ENCODE measurements at regions not wholly inside any gene's neighbourhood (a gene's known extent, or its start where the extent isn't known, plus 50 kb on each side); places are given as distances from the start of the nearest gene placed in this dataset.

DNA sequence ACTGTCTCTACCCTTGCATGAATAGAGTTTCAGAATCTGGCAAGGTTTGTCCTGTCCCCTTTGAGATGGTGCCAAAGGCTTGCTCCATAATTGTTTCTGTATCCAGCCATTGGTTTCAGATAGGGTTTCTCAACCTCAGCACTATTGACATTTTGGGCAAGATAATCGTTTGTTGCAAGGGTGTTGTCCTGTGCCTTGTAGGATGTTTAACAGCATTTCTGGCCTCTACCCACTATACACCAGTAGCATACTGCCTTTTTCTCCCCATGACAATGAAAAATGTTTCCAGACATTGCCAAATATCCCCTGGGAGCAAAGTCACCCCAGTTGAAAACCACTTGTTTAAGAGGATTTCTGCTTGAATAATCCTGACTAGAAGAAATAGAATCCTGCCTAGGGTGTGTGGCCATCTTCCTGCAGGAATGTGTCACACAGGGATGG is 126.8 kb downstream of the CDC42EP3 start:
- no peak for DNase-seq (ENCODE audit: low read depth)

DNA sequence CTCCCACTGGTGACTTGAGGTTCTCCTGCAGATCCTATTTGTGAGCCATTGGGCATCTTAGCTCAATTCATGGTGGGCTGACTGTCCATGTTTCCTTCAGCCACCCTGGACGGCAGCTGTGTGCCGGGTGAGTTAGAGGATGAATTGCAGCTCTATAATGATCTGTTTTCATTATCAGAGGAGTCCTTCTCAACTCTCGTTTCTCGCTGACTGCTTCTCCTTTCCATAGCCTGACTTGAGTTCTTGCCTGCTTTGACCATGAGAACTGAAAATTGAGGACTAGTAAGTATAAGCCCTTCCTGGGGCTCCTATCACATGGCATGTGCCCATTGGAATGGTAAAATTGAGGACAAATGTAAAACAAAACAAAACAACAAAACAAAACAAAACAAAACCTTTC is 121.8 kb downstream of the CDC42EP3 start:
- no peak for DNase-seq (ENCODE audit: low read depth)

DNA sequence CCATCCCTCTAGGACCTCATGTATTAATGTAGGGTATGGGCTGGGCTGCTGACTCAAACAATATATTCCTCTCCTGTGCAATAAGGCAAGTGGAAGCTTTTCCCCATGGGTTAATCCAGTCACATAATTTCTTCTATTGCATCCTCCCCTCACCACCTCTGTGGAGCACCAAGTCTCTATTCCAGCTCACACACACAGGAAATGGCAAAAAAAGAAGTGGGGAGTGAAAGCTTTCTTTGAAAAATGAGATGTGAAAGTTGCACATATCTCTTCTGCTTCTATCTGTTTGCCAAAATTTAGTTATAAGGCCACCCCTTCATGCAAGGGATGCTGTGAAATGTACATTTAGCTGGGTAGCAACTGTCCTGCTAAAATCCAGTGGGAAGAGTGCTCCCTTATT is 121.3 kb downstream of the CDC42EP3 start:
- no peak for DNase-seq (ENCODE audit: low read depth)

- DNase-seq (ENCODE audit: low read depth): no peak
These were observed 119.7 kb downstream of the CDC42EP3 start for GRCh38 chr2:37551783-37552182.

DNA sequence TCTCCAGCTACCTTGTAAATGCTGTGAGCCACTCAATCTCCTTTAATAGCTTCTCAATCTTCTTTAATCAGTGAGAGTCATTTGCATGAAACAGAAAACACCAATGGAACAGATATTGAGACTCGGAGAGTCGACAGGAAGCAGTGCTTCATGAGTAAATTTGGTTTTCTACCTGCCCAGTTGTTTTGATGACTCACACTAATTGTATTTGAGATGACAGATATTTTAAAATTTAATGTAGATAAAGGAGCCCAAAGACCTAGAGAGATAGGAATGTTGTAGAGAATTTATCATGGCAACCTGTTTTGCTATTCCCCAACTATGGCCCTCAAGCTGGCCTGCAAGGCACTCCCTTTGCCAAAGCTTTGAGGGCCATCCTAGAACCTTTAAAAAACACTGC is 119.1 kb downstream of the CDC42EP3 start:
- DNase-seq (ENCODE audit: low read depth): no peak

- DNase-seq (ENCODE audit: low read depth): no peak
These were observed 117.9 kb downstream of the CDC42EP3 start for GRCh38 chr2:37553411-37554154.

GRCh38 chr2:37554155-37554510 is 117.3 kb downstream of the CDC42EP3 start:
- DNase-seq (ENCODE audit: low read depth): no peak

DNA sequence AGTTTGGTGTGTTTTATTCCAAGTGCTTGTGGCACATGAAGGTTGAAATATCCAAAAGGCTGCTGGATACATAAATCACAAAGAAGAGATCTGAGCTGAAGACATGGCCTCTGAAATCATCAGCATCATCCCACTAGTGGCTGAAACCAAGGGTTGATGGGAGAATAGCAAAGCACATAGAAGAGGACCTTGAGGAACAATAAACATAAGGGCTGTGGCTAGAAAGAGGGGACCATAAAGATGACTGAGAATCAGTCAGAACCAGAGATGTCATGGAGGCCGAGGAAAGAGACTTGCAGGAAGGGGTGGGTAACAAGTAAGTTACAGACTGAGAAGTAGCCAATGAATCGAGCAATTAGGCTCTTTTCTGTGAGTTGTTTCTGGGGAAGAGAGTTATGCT is 116.8 kb downstream of the CDC42EP3 start:
- no peak for DNase-seq (ENCODE audit: low read depth)

DNA sequence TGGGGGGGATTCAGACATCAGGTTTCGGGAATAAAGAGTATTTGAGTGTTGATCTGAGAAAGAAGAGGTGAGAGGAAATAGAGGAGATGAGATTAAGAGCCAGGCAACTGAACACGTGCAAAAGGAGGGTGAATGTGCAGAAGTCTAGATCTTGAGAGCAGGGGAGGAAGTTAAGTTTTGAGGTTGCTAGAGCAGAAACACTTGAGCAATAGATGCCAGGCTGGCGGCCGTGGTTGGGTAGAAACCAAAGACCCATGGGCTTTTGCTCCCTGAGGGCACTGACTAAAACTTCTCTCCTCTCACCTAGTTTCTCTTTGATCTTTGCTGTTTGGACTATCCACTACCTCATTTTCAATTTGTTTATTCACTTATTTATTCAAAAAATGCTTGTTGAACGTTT is 116.0 kb downstream of the CDC42EP3 start:
- DNase-seq (ENCODE audit: low read depth): no peak

GRCh38 chr2:37556256-37556655 is 115.2 kb downstream of the CDC42EP3 start:
- no peak for DNase-seq (ENCODE audit: low read depth)

GRCh38 chr2:37558623-37559022 is 112.8 kb downstream of the CDC42EP3 start:
- no peak for DNase-seq (ENCODE audit: low read depth)

- DNase-seq (ENCODE audit: low read depth): no peak
These were observed 111.1 kb downstream of the CDC42EP3 start for GRCh38 chr2:37560241-37560848.

DNA sequence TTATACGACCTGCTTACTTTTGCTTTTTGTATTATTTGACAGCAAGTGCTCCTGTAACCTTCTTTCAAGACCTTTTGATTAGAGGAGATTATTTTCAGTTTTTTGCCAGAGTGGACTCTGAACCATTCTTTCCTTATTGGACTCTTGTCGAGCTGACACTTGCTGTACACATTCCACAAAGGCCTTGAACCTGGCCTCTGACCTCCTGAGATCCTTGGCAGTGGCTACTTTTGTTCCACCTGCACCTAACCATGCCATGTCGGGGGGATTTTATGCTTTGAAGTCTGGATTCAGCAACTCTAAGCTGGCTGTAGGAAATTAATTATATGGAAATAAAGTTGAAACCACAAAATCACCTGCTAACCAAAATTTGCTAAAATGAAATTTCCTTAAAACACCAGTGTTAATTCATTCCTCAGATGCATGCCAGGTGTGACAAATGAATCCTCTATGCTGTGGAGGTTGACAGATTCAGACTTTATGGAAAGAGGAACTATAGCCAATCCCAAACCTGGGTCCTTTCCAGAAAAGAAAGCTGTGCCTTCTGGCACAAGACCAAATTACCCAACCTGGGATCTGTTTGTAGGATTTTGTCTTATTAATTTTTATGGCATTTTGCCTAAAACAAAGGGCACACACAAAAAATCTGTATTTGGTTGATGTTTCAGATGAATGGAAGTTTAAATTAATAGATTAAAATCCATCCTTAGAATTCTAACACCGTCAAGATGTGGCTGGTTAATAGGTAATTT is 110.4 kb downstream of the CDC42EP3 start:
- DNase-seq (ENCODE audit: low read depth): no peak

DNA sequence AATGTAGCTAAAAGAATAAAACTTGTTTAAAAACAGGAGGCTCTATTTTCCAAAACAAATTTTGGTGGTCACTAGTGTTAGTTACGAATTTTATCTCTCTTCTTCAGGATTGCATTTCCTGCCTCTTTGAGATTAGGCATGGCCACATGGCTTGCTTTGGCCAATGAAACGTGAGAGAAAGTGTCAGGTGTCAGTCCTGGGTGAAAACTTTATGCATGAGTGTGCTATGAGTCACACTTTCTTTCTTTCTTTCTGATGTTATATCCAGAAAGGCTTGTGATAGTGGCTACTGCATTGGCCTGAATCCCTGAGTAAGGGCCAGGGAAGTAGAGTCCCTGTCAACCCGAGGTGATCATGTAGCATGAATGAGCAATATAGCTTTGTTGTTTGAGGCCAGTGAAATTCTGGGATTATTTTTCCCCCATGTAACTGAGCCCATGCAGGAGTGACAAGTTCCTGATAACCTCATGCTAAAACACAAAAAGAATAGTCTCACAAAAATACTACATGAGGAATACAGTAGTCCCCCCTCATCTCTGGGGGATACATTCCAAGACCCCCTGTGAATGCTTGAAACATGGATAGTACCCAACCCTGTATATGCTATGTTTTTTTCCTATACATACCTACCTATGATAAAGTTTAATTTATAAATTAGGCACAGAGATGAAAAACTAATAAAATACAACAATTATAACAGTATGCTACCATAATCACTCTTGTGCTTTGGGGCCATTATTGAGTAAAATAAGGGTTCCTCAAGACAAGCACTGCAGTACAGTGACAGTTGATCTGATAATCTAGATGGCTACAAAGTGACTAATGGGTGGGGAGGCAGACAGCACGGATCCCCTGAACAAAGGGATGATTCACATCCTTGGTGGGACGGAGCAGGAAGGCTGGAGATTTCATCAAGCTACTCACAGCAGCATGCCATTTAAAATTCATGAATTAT is 109.5 kb downstream of the CDC42EP3 start:
- peak; percentile 90 for DNase-seq (ENCODE audit: low read depth)

DNA sequence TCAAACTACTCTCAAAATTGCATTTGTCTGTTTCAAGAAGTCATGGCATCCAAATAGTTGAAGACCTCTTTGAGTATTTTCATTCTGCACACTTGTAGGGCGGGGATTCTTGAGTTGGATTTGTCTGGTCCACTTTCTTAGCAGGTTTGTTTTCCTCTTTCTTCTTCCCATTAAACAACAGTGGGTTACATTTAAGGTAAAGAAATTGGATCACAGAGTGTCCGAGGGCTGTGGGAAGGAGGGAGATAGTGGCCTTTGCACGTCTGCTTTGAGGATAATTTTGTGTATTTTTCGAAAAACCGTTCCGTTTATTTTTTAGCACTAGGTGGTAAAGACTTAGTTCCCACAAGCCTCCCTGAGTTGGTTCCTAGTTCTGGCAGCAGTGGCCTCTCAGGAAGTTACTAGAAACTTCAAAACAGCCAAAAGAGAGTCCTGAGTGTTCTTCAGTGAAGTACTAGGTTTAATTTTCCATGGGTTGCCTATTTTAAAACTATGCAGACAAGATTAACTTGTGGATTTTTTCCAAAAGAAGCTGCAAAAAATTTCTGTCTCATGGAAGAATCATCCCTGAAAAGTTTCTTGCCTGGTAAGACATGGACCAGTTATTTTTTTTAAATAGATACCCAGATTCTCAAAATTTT is 107.9 kb downstream of the CDC42EP3 start:
- no peak for DNase-seq (ENCODE audit: low read depth)

- DNase-seq (ENCODE audit: low read depth): no peak
These were observed 107.1 kb downstream of the CDC42EP3 start for GRCh38 chr2:37564356-37564755.

GRCh38 chr2:37566517-37566981 is 104.9 kb downstream of the CDC42EP3 start:
- DNase-seq (ENCODE audit: low read depth): no peak

- DNase-seq (ENCODE audit: low read depth): no peak
These were observed 102.9 kb downstream of the CDC42EP3 start for GRCh38 chr2:37568565-37568964.

GRCh38 chr2:37569131-37569823 is 102.2 kb downstream of the CDC42EP3 start:
- DNase-seq (ENCODE audit: low read depth): no peak

DNA sequence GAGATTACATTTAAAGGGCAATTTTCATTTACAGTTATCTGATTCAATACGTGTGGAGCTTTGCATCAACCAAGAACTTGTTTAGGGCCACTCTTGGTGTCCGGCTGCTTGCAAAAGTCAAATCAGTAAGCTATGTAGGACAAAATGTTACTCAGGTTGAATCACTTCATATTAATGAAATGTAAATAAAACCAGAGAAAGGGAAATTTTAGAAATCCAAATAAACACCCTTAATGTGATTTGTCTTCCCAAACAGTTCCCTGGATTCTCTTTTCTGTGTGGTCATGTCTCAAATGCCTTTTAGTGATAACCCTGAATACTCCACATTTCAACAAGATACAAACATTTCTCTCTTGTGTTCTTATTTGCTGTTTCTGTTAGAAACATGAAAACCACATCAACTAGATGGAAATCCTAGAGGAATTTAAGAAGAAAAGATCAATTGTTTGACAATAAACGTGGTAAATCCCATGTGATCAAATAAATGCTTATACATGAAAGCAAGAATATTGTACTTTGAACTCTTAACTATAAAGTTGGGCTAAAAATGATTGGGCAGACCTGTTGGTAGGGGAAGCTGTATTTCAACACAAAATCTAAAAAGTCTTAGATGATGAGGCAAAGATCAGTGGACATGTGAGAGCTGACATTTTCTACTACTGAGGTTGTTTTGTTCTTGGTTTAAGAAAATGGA is 101.3 kb downstream of the CDC42EP3 start:
- no peak for DNase-seq (ENCODE audit: low read depth)

All from HS-27A (cell line).